Right lobe of liver (tissue), 6 donors: ENCODE measurements at regions not wholly inside any gene's neighbourhood (a gene's known extent, or its start where the extent isn't known, plus 50 kb on each side); places are given as distances from the start of the nearest gene placed in this dataset.

ENCODE experiments used
- ATAC-seq, 4 donors: fragments of 200-7000 bp; cut with Tn5 transposase; one replicate each; pipeline ENCODE4 v1.9.1; 2020; ENCODE audit warnings: mild to moderate bottlenecking in 4 of 4, moderate library complexity in 4 of 4
- DNase-seq, 3 donors: peaks; one replicate each; pipeline ENCODE4 v3.0.0-alpha.2; 2020
- H3K27ac ChIP-seq, 3 donors: fragments of 200-600 bp; one replicate each; pipeline ENCODE4 v1.8.0; 2022
- H3K27me3 ChIP-seq, 2 donors: fragments of 200-600 bp; one replicate each; pipeline ENCODE4 v1.8.0; 2022
- H3K36me3 ChIP-seq, 4 donors: fragments of 200-600 bp; sonication (generic) in 1 of 4; one replicate each; pipeline versions ENCODE4 v1.5.1 to v1.8.0; 2017 to 2022; ENCODE audit warnings: control low read depth in 1 of 4
- H3K4me1 ChIP-seq, 4 donors: fragments of 200-600 bp; sonication (generic) in 1 of 4; one replicate each; pipeline versions ENCODE4 v1.5.1 to v1.8.0; 2017 to 2022; ENCODE audit warnings: control low read depth in 1 of 4
- H3K4me3 ChIP-seq, 3 donors: fragments of 200-600 bp; one replicate each; pipeline ENCODE4 v1.8.0; 2022
- H3K9me3 ChIP-seq, 4 donors: fragments of 200-600 bp; sonication (generic) in 1 of 4; one replicate each; pipeline versions ENCODE4 v1.5.1 to v1.8.0; 2017 to 2022; ENCODE audit warnings: control low read depth in 1 of 4
- POLR2A ChIP-seq: fragments of 450-650 bp; IDR thresholded peaks from one replicate; pipeline ENCODE4 v1.6.1; 2017; ENCODE audit warnings: antibody characterized with exemption, mild to moderate bottlenecking
- WGBS: methylation state at CpG from one replicate; pipeline ENCODE4 v1.1.6; 2018; ENCODE audit warnings: low coverage, low lambda C conversion rate; ENCODE audit not compliant: insufficient coverage; ENCODE audit errors: missing lambda C conversion rate; 5-methylcytosine and 5-hydroxymethylcytosine counted together
- intact Hi-C, 2 donors: fragments of 100-400 bp; cut with DNase I; formaldehyde crosslinking; loops; one replicate each; pipeline versions ENCODE4 v1.11.2 to v1.14.1; 2022
- TF ChIP-seq, protein P1 (sequence below), 4 donors: fragments of 200-600 bp in 3 of 4; fragments of 450-650 bp in 1 of 4; IDR thresholded peaks; one replicate each; pipeline versions ENCODE4 v1.5.1 to v1.8.0; 2016 to 2022; ENCODE audit warnings: antibody characterized with exemption in 4 of 4, mild to moderate bottlenecking in 2 of 4
- donor health status: DM: no; HTN: yes; CAD: no.
- donor health status: DM: no; HTN: no; CAD: no.
- donor health status: DM: no; HTN: no; CAD: no.
- donor health status: DM: no; HTN: yes; CAD: no.
- donor health status: DM: no; HTN: yes; CAD: no.

DNA sequence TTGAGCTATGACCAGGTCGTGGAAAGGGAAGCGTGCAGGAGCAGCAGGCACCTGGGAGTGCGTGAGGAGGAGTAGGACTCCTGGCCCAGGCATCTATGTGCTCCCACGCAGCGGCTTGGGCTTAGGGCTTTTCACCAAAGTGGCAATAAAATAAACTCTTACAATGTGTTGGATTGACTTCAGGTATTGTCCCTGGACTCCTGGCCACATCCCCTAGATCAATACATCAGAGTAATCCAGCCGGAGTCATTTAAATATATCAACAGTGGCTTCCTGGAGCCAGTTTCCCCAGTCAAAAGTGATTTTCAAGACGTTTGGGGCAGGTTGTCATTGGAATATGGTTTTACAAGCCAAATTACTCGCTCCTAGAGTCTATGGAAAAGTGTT is 344.4 kb downstream of the WDR11 start:
- H3K27me3 ChIP-seq, result no peaks in the 10 kb centered on the region
- peak overlapping the region in 2 of 3 donors; percentile 20 to 25 for H3K4me3 ChIP-seq
- DNase-seq (peak in 1 of 3 donors; percentile 19), ATAC-seq (peak; percentile 59 to 84 (median 78))
- WGBS, result 20% methylated on average over 5 of the region's 8 CpGs
- intact Hi-C loops, result no loop called here
- no peaks in the 10 kb centered on the region for H3K9me3 ChIP-seq
- no peak overlapping the region for H3K27ac ChIP-seq
- TF ChIP-seq POLR2A, result no peak
- TF ChIP-seq, protein P1, sequence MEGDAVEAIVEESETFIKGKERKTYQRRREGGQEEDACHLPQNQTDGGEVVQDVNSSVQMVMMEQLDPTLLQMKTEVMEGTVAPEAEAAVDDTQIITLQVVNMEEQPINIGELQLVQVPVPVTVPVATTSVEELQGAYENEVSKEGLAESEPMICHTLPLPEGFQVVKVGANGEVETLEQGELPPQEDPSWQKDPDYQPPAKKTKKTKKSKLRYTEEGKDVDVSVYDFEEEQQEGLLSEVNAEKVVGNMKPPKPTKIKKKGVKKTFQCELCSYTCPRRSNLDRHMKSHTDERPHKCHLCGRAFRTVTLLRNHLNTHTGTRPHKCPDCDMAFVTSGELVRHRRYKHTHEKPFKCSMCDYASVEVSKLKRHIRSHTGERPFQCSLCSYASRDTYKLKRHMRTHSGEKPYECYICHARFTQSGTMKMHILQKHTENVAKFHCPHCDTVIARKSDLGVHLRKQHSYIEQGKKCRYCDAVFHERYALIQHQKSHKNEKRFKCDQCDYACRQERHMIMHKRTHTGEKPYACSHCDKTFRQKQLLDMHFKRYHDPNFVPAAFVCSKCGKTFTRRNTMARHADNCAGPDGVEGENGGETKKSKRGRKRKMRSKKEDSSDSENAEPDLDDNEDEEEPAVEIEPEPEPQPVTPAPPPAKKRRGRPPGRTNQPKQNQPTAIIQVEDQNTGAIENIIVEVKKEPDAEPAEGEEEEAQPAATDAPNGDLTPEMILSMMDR (IDR thresholded peaks at IDR 0.05), result no peak
- no peaks in the 10 kb centered on the region for H3K36me3 ChIP-seq
- H3K4me1 ChIP-seq, result peaks cover 0 to 11% (median 0%) of the 10 kb centered on the region in 4 donors

DNA sequence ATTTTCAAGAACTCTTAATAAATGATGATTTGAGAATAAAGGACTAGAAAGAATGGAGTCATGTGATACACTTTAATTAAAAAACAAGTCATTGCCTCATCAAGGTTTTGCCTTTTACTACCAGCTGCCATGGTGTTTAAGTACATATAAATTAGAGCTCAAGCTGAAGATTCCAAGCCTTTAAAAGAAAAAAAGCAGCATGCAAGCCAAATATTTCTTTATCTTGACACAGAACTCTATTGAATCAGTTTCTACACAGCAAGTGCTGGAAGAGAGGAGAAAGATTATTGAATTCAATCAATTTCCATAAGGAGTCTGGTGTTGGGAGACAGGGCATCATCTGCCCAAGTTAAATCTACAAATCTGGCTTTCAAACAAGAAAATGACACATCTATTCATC is 347.9 kb downstream of the WDR11 start:
- DNase-seq (no peak), ATAC-seq (no peak)
- H3K4me3 ChIP-seq, result no peak overlapping the region
- intact Hi-C loops, result no loop called here
- no peaks in the 10 kb centered on the region for H3K36me3 ChIP-seq
- H3K27ac ChIP-seq, result no peak overlapping the region
- no peaks in the 10 kb centered on the region for H3K27me3 ChIP-seq
- TF ChIP-seq, protein P1 (IDR thresholded peaks at IDR 0.05), result no peak
- TF ChIP-seq POLR2A, result no peak
- peaks cover 0 to 11% (median 0%) of the 10 kb centered on the region in 4 donors for H3K4me1 ChIP-seq
- no peaks in the 10 kb centered on the region for H3K9me3 ChIP-seq

DNA sequence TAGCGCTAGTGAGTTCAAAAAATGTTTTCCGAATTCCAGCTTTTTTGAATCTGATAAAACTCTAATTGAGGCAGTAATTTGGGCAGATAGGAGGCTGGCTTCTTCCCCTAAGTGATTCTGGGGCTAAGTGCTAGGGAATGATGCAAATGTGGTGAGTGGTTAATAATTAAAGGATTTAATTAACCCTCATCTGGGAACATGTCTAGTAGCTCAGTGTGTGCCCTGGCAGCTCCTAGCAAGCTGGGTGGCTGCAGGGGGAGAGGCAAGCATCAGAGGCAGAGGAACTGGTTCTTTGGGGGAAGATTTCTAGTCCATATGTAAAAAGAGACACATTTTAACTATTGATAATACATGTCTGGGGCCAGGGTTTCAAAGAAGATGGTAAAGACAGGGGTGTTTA is 354.5 kb downstream of the WDR11 start:
- ATAC-seq, result no peak
- H3K4me1 ChIP-seq, result no peaks in the 10 kb centered on the region
- 79% methylated on average over 2 of the region's 2 CpGs for WGBS
- no peak overlapping the region for H3K4me3 ChIP-seq
- no peaks in the 10 kb centered on the region for H3K36me3 ChIP-seq
- H3K9me3 ChIP-seq, result no peaks in the 10 kb centered on the region
- intact Hi-C loops, result no loop called here
- no peaks in the 10 kb centered on the region for H3K27me3 ChIP-seq
- H3K27ac ChIP-seq, result no peak overlapping the region
- no peak for TF ChIP-seq POLR2A
- TF ChIP-seq, protein P1 (IDR thresholded peaks at IDR 0.05), result no peak
- no peak for DNase-seq

DNA sequence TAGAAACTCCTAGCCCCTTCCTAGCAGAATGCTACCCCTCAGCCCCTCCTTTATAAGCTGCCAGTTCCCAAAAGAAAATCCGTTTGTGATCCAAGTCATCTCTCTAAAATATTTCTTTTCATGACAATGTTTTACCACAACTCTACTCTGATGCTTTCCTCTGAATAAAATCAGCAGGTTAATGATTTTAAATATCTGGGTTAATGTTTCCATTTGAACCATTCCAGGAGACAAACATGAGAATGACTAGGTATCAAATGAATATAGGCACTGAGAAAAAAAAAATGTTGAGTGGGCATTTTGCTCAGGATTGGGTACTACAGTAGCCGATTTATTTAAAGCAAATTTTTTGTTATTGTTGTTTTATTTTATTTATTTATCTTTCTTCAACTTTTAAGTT is 360.3 kb downstream of the WDR11 start:
- H3K27ac ChIP-seq, result no peak overlapping the region
- no peaks in the 10 kb centered on the region for H3K27me3 ChIP-seq
- DNase-seq (no peak), ATAC-seq (no peak)
- no peak overlapping the region for H3K4me3 ChIP-seq
- no peaks in the 10 kb centered on the region for H3K9me3 ChIP-seq
- H3K36me3 ChIP-seq, result no peaks in the 10 kb centered on the region
- peaks cover 0 to 2% (median under 1%) of the 10 kb centered on the region in 4 donors for H3K4me1 ChIP-seq
- intact Hi-C loops, result no loop called here
- TF ChIP-seq, protein P1 (IDR thresholded peaks at IDR 0.05), result no peak
- no peak for TF ChIP-seq POLR2A
- 51% methylated on average over 2 of the region's 2 CpGs for WGBS

DNA sequence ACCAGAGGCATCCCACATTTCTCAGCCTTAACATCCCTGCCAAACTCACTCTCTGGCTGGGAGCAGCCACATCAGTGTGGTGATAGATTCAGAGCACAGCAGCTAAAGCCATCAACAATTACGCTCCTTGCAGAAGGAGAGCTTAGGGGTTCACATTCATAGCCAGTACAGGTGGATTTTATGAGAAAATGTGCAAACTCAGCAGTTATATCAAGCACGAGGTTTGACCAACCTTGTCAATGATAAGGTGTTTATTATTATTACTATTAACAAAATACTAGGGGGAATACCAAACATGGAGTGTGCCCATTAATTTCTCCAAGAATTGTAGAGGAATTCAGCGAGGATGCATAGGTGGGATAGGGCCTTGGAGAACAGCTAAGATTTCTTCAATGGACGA is 362.3 kb downstream of the WDR11 start:
- no peaks in the 10 kb centered on the region for H3K36me3 ChIP-seq
- no peak for ATAC-seq
- DNase-seq, result no peak
- no peak overlapping the region for H3K4me3 ChIP-seq
- H3K9me3 ChIP-seq, result no peaks in the 10 kb centered on the region
- WGBS, result 70% methylated on average over 3 of the region's 4 CpGs
- H3K27ac ChIP-seq, result no peak overlapping the region
- H3K4me1 ChIP-seq, result peaks cover 0 to 5% (median 2%) of the 10 kb centered on the region in 4 donors
- TF ChIP-seq, protein P1 (IDR thresholded peaks at IDR 0.05), result no peak
- TF ChIP-seq POLR2A, result no peak
- intact Hi-C loops, result no loop called here
- no peaks in the 10 kb centered on the region for H3K27me3 ChIP-seq
